Limb (tissue), 2 donors: ENCODE measurements at regions not wholly inside any gene's neighbourhood (a gene's known extent, or its start where the extent isn't known, plus 50 kb on each side); places are given as distances from the start of the nearest gene placed in this dataset.
"Not testable (repeated sequence)": the region's sequence is repeated elsewhere in the genome, so short reads cannot be mapped to it uniquely, and the experiment has no call there.

ENCODE experiments used
- DNase-seq, 2 donors: peaks; one replicate each; pipeline ENCODE4 v3.0.0-alpha.2; 2016; ENCODE audit errors: extremely low spot score in 2 of 2

- DNase-seq: peak; percentile 6 to 85
Observed at GRCh38 chr21:10270211-10270610, 251.2 kb upstream of the TPTE start.

DNA sequence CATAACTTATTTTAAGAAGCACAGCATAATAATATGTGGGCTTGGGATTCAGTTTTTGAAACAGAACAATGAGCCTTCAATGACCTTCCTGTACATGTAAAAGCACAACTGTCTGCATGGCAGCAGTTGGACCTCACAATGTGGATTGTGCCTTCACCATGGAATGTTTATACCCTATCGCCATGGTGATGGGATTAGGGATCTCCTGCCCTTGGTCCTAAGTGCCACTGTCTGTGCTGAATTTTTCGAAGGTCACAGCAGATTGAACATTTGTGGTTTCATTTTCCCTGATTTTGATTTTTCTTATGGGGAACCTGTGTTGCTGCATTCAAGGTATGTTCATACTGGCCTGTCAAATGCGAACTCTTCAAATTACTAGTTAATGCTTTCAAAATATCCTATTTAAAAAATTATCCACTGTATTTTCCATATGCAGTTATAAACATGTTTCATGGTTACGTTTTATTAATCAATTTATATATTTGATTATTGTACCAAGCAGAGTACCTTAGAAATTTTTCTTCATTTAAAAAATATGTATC is 249.6 kb upstream of the TPTE start:
- peak; percentile 0 to 8 for DNase-seq

- DNase-seq: peak; percentile 36 to 65
Observed at GRCh38 chr21:10272216-10272615, 249.2 kb upstream of the TPTE start.

DNA sequence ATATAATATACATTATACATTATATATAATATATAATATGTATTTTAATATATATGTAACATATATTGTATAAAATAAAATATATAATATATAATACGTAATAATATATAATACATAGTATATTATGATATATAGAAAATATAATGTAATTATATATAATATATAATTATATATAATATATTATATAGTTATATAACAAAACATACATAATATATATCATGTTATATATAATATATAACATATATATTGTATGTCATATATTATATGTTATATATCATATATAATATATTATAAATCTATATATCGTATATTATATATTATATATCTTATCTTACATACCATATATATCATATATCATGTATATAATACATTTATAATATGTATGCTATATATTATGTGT is 248.2 kb upstream of the TPTE start:
- DNase-seq: peak in 1 of 2 donors; percentile 0

DNA sequence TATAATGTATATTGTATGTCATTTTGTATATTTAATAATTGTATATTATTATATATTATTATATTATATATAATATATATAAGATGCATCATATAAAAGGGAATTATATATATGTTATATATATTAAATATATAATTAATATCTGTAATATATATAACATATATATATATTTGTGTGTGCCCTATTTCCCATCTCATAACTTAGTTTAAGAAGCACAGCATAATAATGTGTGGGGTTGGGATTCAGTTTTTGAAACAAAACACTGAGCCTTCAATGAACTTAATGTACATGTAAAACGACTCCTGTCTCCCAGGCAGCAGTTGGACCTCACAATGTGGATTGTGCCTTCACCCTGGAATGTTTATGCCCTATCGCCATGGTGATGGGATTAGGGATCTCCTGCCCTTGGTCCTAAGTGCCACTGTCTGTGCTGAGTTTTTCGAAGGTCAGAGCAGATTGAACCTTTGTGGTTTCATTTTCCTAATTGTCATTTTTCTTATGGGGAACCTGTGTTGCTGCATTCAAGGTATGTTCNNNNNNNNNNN is 247.5 kb upstream of the TPTE start:
- not testable (repeated sequence) for DNase-seq
